ENCODE measurements at regions not wholly inside any gene's neighbourhood (a gene's known extent, or its start where the extent isn't known, plus 50 kb on each side); places are given as distances from the start of the nearest gene placed in this dataset.

GRCh38 chr4:153072661-153073060 is 131.6 kb upstream of the TRIM2 start:
- TF ChIP-seq POLR2A (IDR thresholded peaks at IDR 0.05), result no peak
- no peak for TF ChIP-seq CTCF (IDR thresholded peaks at IDR 0.05)

Measured in thyroid gland (tissue), 4 donors.